ENCODE measurements at regions not wholly inside any gene's neighbourhood (a gene's known extent, or its start where the extent isn't known, plus 50 kb on each side); places are given as distances from the start of the nearest gene placed in this dataset.

GRCh38 chr19:28501976-28502375, 711.0 kb downstream of the UQCRFS1 start:
- POLR2A ChIA-PET (ENCODE audit: low non-redundant PET) = no interaction called here

GRCh38 chr19:28500982-28501630, 711.8 kb downstream of the UQCRFS1 start:
- H3K27me3 ChIP-seq (replicated peaks; ENCODE audit: insufficient read depth, low read depth, low read length, poor library complexity) = no peaks in the 10 kb centered on the region
- no peak overlapping the region for H3K4me3 ChIP-seq (ENCODE audit: low read depth, low read length, poor library complexity, severe bottlenecking)
- intact Hi-C loops (cut with micrococcal nuclease; ENCODE audit: unreplicated experiment) = no loop called here
- DNase-seq (ENCODE audit: low spot score) = no peak
- H3K4me1 ChIP-seq (ENCODE audit: insufficient read depth, low read length, poor library complexity, severe bottlenecking) = no peaks in the 10 kb centered on the region
- peaks cover 12% of the 10 kb centered on the region for H3K9me3 ChIP-seq (ENCODE audit: low read depth, low read length, poor library complexity, severe bottlenecking)
- no peaks in the 10 kb centered on the region for H3K36me3 ChIP-seq (ENCODE audit: insufficient read depth, low read length, poor library complexity, severe bottlenecking)
- BruUV-seq (replicated peaks) = no TSS peak
- TF ChIP-seq CTCF (conservative IDR thresholded peaks at IDR 0.05; ENCODE audit: low read depth, low read length) (no peak), EZH2 (IDR thresholded peaks at IDR 0.05; ENCODE audit: borderline replicate concordance, low read depth, low read length, poor library complexity, severe bottlenecking) (no peak)
- POLR2A ChIA-PET (ENCODE audit: low non-redundant PET) = no interaction called here
- CTCF ChIA-PET = no interaction called here
- H3K27ac ChIP-seq (ENCODE audit: low read depth, low read length, poor library complexity, severe bottlenecking) = no peak overlapping the region

More at GRCh38 chr19:28501976-28502375, 711.0 kb downstream of the UQCRFS1 start:
- Histone ChIP-seq H3K27me3 (replicated peaks; ENCODE audit: insufficient read depth, low read depth, low read length, poor library complexity) (no peaks in the 10 kb centered on the region), H3K27ac (ENCODE audit: low read depth, low read length, poor library complexity, severe bottlenecking) (no peak overlapping the region), H3K4me1 (ENCODE audit: insufficient read depth, low read length, poor library complexity, severe bottlenecking) (no peaks in the 10 kb centered on the region), H3K36me3 (ENCODE audit: insufficient read depth, low read length, poor library complexity, severe bottlenecking) (no peaks in the 10 kb centered on the region), H3K4me3 (ENCODE audit: low read depth, low read length, poor library complexity, severe bottlenecking) (no peak overlapping the region), H3K9me3 (ENCODE audit: low read depth, low read length, poor library complexity, severe bottlenecking) (peaks cover 12% of the 10 kb centered on the region)
- CTCF ChIA-PET = no interaction called here
- no peak for DNase-seq (ENCODE audit: low spot score)
- TF ChIP-seq CTCF (conservative IDR thresholded peaks at IDR 0.05; ENCODE audit: low read depth, low read length) (no peak), EZH2 (IDR thresholded peaks at IDR 0.05; ENCODE audit: borderline replicate concordance, low read depth, low read length, poor library complexity, severe bottlenecking) (no peak)
- BruUV-seq (replicated peaks) = no TSS peak
- intact Hi-C loops (cut with micrococcal nuclease; ENCODE audit: unreplicated experiment) = no loop called here

- no peaks in the 10 kb centered on the region for H3K27me3 ChIP-seq (replicated peaks; ENCODE audit: insufficient read depth, low read depth, low read length, poor library complexity)
- no peak overlapping the region for H3K27ac ChIP-seq (ENCODE audit: low read depth, low read length, poor library complexity, severe bottlenecking)
- H3K4me1 ChIP-seq (ENCODE audit: insufficient read depth, low read length, poor library complexity, severe bottlenecking) = no peaks in the 10 kb centered on the region
- POLR2A ChIA-PET (ENCODE audit: low non-redundant PET) = no interaction called here
- H3K36me3 ChIP-seq (ENCODE audit: insufficient read depth, low read length, poor library complexity, severe bottlenecking) = no peaks in the 10 kb centered on the region
- intact Hi-C loops (cut with micrococcal nuclease; ENCODE audit: unreplicated experiment) = no loop called here
- peaks cover 7% of the 10 kb centered on the region for H3K9me3 ChIP-seq (ENCODE audit: low read depth, low read length, poor library complexity, severe bottlenecking)
- BruUV-seq (replicated peaks) = no TSS peak
- CTCF ChIA-PET = no interaction called here
- H3K4me3 ChIP-seq (ENCODE audit: low read depth, low read length, poor library complexity, severe bottlenecking) = no peak overlapping the region
- DNase-seq (ENCODE audit: low spot score) = no peak
- TF ChIP-seq EZH2 (IDR thresholded peaks at IDR 0.05; ENCODE audit: borderline replicate concordance, low read depth, low read length, poor library complexity, severe bottlenecking) = no peak
- no peak for TF ChIP-seq CTCF (conservative IDR thresholded peaks at IDR 0.05; ENCODE audit: low read depth, low read length)
Observed at GRCh38 chr19:28500296-28500695, 712.7 kb downstream of the UQCRFS1 start.
